Stimulated activated naive CD4-positive, alpha-beta T cell treated with Interleukin-2 at 50 U/mL for 16 hours (primary cell): ENCODE measurements at regions not wholly inside any gene's neighbourhood (a gene's known extent, or its start where the extent isn't known, plus 50 kb on each side); places are given as distances from the start of the nearest gene placed in this dataset.

ENCODE experiments used
- DNase-seq: peaks from one replicate; lab custom pipeline; 2025; lab: John Stamatoyannopoulos, UW

- no peak for DNase-seq
Measured at GRCh38 chr3:43207628-43208085, 78.7 kb upstream of the SNRK start.

GRCh38 chr3:43206632-43207031 is 79.7 kb upstream of the SNRK start:
- no peak for DNase-seq

GRCh38 chr3:43206105-43206504 is 80.2 kb upstream of the SNRK start:
- DNase-seq: no peak

GRCh38 chr3:43203022-43203421 is 83.3 kb upstream of the SNRK start:
- no peak for DNase-seq

- DNase-seq: no peak
Measured at GRCh38 chr3:43201581-43201980, 84.8 kb upstream of the SNRK start.

- no peak for DNase-seq
Measured at GRCh38 chr3:43199645-43200306, 86.6 kb upstream of the SNRK start.

GRCh38 chr3:43198791-43199644 is 87.3 kb upstream of the SNRK start:
- no peak for DNase-seq

- no peak for DNase-seq
Measured at GRCh38 chr3:43198301-43198700, 88.0 kb upstream of the SNRK start.

GRCh38 chr3:43197181-43197580 is 89.2 kb upstream of the SNRK start:
- DNase-seq: no peak

GRCh38 chr3:43196721-43197120 is 89.6 kb upstream of the SNRK start:
- DNase-seq: no peak

GRCh38 chr3:43195115-43195498 is 89.2 kb upstream of the POMGNT2 start:
- DNase-seq: no peak

GRCh38 chr3:43194490-43195114 is 88.7 kb upstream of the POMGNT2 start:
- DNase-seq: no peak

GRCh38 chr3:43194069-43194468 is 88.2 kb upstream of the POMGNT2 start:
- DNase-seq: no peak

- DNase-seq: no peak
Measured at GRCh38 chr3:43192028-43192427, 86.1 kb upstream of the POMGNT2 start.

GRCh38 chr3:43191116-43191515 is 85.2 kb upstream of the POMGNT2 start:
- no peak for DNase-seq

- no peak for DNase-seq
Measured at GRCh38 chr3:43190670-43191069, 84.8 kb upstream of the POMGNT2 start.

- no peak for DNase-seq
Measured at GRCh38 chr3:43187836-43188479, 82.1 kb upstream of the POMGNT2 start.

GRCh38 chr3:43185983-43186314 is 80.1 kb upstream of the POMGNT2 start:
- no peak for DNase-seq

GRCh38 chr3:43185274-43185982 is 79.5 kb upstream of the POMGNT2 start:
- DNase-seq: no peak

GRCh38 chr3:43183456-43183855 is 77.6 kb upstream of the POMGNT2 start:
- no peak for DNase-seq

- DNase-seq: peak; percentile 16
Measured at GRCh38 chr3:43181202-43181821, 75.4 kb upstream of the POMGNT2 start.

GRCh38 chr3:43180694-43181093 is 74.8 kb upstream of the POMGNT2 start:
- DNase-seq: no peak
